Limb (tissue), 2 donors: ENCODE measurements at regions not wholly inside any gene's neighbourhood (a gene's known extent, or its start where the extent isn't known, plus 50 kb on each side); places are given as distances from the start of the nearest gene placed in this dataset.
"Not testable (repeated sequence)": the region's sequence is repeated elsewhere in the genome, so short reads cannot be mapped to it uniquely, and the experiment has no call there.

ENCODE experiments used
- DNase-seq, 2 donors: peaks; one replicate each; pipeline ENCODE4 v3.0.0-alpha.2; 2016; ENCODE audit errors: extremely low spot score in 2 of 2

DNA sequence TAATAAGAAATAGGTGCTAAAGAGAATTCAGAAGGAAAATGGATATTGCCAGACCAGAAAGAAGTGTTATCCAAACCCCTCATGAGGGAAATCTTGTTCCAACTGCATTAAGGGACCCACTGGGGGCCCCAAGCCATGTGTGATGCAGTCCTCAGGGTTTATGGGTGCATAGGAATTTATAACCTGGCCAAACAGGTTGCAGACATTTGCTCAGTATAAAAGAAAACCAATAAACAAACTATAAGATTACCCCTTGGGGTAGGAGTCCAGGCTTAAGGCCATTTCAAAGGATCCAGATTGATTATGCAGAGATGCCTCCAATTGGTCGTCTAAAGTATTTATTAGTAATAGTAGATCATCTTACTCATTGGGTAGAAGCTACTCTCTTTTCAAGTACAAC is 240.9 kb upstream of the DIO3 start:
- DNase-seq = no peak

DNA sequence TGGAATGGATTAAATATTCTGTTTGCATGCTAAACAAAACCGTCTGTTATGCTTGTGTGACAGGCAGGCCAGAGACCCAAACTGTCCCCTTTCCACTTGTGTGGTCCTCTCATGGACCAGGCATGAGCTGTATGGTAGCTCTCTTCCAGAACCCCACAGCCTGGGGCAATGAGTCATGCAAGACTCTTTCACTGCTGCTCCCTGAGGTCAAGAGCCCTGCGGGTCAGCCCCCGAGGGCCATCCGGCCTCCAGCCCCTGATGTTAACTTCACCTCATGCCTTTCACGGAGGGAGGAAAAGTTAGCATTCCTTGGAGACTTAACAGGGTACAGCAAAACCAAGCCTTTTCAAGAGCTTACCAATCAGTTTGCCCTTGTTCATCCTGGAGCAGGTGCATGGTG is 239.1 kb upstream of the DIO3 start:
- no peak for DNase-seq

DNA sequence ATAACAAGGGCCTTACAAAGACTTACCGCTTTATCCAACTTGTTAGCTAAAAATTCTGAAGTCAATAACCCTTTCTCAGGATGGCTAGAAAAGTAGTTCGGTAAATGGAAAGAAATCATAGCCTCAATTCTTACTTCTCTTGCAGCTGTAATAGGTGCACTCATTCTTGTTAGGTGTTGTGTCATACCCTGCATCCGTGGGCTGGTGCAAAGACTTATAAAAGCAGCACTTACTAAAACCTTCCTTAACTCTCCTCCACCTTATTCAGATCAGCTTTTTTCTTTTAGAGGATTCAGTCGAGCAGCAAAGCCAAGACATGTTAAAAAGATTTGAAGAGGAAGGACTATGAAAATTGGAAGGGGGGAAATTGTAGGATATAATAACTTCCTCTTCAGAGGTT is 238.2 kb upstream of the DIO3 start:
- no peak for DNase-seq

DNA sequence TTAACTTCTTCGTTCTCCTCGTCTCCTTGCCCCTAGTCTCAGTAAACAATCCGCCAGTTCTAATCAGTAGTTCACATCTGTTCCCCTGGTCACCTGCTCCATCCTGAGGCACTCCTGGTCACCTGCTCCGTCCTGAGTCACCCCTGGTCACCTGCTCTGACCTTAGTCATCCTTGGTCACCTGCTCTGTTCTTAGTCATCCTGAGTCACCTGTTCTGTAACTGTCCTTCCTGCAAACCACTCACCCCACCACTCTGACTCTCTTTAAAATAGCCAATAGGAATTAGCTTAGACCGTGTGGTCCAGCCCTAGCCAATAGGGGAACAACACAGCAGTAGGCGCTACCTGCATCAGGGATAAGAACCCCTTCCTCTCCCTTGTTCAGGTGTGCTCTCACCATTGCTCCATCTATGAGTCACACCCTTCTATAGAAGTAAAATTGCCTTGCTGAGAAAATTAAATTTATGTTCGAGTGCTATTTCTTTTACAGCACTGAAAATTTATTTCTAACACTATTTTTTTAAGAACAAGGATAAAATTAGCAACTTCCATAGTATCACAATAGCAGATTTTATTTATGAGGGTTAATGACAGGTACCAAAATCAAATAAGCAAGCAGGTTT is 237.6 kb upstream of the DIO3 start:
- not testable (repeated sequence) for DNase-seq

DNA sequence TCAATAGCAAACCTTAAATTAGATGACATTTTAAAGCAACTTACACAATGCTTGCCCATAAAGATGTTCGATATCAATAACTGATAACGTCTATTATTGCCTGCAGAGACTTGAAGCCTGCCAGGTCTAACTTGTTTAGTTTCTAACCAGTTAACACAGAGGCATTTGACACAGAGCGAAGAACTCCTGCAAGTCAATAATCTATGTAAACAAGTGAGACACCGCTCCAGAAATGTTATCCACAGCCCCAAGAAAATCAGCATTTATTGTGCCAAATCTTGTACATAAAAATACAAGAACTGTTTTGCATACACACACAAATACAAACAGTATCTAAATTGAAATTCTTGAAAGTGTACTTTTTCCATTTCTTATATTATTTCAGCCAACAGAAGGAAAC is 236.0 kb upstream of the DIO3 start:
- DNase-seq = no peak

DNA sequence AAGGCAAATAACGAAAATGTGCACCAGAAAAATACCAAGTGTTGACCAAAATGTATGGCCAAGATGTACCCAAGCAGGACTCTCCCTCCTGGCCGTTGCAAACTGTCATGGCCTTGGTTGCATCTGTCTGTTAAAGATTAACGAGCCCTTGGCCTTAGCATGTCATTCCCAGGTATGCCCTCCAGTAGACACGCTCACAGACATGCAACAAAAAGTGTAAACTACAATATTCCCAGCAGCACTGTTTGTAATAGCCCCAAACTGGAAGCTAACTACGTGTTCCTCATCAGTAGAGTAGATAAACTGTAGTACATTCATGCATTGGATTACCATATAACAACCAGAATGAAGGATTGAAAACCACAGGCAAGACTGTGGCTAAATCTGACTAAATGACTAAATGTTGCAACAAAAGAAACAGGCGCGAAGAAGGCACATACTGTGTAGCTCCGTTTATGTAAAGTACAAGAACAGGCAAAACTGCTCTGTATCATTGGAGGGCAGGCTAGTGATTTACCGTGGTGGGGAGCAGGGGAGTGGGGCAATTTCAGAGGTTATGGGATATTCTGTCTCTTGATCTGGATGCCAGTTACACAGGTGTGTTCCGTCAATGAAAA is 232.8 kb upstream of the DIO3 start:
- no peak for DNase-seq

DNA sequence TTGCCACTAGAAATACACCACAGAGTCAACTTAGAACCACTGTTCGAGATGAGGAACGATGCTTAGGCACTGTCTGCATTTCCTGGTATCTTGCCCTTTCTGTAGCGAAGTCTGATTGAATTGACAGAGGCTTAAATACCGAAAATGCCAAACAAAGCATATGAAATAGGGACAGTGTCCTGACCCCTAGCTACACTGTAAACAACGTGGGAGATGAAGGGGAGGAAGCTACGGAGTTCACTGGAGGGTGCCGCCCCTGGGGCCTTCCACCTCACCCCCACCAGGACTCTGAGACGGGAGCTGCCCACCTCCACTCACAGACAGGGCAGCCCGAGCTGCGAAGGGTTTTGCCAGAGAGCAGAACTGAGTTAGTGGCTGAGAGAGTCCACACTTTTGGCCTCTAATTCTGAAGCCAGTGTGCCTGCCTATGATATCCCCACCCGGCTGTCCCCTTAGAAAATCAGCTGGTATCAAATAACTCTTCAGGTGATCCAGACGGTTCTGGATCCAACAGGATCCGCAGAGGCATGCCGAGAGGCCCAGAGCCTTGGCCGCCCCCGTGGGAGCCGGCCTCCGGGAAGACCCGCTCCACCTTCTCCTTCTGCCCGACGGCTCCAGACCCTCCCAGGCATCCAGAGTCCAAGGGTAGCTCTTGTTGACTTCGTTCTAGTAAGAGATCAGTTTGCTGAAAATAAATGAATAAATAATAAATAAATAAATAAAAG is 230.7 kb upstream of the DIO3 start:
- DNase-seq = no peak

DNA sequence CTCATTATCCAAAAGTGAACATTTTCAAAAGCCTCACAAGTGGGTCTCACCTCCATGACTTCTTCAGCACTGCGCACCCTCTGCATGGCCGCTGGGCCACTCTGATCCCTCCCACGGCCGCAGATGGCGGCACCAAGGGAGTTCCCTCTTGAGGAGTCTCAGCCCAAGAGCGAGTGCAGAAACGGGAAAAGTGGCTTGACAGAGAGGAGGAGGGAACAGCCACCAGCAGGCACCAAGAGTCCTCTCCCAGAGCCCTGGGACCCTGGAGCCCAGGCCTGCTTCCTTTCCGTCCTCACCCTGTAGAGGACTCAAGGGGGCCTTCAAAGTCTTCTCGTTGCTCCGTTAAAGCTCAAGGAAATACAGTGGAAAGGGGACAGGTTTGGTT is 230.2 kb upstream of the DIO3 start:
- no peak for DNase-seq

DNA sequence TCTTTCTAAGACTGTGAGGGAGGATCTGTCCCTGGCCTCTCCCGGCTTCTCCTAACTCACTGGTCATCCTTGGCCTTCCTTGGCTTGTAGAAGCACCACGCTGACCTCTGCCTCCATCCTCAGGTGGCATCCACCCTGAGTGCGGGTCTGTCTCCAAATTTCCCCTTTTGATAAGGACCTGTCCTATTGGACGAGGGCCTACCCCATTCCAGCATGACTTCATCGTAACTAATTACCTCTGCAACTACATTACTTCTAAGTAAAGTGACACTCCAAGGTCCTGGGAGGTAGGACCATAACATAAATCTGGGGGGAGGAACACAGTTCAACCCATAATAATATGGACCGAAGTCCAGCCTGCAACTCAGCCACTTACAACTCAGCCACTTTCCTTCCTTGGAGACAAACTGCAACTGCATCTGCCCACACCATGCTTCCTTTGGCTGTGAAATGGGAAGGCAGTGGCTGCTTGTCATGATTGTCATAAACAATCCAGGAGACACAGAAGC is 229.6 kb upstream of the DIO3 start:
- DNase-seq = no peak

DNA sequence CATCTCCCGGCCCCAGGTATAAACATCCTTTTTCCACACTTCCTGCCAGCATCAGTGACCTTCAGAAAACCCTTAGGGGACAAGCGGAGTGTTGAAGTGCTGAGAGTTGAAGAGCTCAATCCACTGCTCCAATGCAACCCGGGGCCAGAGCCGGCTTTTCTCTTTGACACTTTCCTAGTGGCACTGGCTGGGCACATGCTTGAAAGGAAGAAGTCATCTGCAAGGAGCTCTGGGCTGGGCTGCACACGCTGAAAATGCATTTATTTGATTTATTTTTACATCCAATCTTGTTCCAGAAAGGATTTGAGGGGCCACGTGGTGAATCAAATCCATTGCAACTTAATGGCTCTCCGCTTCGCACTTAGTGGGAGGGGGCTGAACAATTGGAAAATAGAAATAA is 229.0 kb upstream of the DIO3 start:
- no peak for DNase-seq

DNA sequence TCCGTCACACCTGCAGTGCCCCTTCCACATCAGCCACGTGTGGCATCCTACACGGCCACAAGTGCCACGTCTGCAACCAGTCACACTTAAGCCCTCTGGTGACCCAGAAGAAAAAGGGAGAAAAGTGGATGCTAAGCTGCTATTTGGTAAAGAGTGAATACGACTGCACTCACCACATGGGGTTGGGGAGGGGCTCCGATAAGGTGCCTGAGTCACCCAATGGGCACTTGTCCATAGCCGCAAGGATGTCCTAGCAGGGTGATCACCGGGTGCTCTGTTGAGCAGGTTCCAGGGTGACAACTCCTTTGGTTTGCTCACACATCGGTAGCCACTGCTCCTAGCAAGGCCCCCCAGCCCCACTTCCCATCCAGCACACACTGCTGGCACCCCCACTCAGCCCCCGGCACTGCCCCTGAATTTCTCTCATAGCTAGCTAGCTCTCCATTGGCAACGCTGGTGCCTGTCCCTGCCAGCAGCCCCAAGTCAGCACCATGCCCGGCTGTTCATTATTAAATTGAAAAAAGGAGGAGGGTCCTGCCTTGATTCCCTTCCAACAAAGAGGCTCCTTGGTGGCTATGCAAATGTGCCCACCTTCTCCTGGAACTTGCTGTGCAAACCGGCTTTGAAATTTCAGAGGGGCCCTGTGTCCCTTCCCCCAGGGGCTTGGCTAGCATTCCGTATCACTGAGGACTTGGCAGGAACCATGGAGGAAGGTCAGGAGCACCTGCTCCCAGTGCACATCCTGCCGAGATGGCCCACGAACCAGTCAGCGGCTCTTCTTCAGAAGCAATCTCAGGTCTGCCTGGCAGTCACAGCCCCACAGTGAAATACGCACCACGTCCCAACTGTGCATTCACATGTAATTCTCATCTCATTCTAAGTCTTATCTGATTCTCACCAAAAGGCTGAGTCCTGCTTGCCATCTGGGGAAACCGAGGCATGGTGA is 227.7 kb upstream of the DIO3 start:
- DNase-seq = no peak

DNA sequence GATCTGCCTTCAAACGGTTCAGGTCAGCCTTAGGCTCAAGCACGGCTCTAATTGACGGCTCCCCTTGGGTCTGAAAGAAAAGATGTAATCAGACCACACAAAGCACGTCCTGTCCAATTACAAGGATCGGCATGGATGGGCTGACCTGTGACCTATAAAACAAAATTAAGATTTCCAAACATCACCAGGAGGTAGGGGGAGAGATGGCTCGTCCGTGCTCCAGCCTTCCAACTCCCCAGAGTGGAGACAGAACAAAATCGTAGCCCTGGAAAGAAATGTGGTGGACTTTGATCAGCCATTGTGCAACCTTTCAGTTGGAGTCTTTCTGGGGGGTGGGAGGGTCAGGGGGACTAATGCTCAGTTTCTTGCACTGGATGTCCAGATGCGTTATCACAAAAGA is 226.6 kb upstream of the DIO3 start:
- DNase-seq = no peak

DNA sequence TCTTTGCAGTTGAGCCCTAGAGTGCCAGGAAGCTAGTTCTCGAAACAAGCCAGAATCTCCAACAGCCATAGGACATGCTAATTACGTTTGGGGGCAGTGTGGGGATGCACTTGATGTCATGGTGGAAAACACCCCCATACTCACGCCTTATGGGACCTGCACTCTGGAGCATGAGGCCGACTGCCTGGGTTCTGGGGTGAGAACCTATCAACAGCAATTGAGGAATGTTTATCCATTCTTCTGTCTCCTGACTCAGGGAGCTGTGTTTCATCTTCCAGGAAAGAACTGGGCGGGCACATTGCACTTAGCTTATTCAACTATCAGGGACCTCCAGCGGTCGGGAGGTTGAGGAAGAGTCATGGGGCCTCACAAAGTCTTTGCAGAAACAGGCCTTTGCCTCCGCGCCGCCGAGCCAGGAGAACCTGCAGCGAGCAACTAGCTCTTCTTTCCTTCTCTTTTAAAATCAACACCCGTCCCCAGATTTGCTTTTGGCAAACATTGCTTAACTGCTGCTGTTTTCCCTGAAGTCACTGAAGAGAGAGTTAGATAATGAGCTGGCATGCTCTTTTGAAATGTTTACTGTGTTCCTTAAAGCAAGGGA is 226.1 kb upstream of the DIO3 start:
- DNase-seq = no peak

DNA sequence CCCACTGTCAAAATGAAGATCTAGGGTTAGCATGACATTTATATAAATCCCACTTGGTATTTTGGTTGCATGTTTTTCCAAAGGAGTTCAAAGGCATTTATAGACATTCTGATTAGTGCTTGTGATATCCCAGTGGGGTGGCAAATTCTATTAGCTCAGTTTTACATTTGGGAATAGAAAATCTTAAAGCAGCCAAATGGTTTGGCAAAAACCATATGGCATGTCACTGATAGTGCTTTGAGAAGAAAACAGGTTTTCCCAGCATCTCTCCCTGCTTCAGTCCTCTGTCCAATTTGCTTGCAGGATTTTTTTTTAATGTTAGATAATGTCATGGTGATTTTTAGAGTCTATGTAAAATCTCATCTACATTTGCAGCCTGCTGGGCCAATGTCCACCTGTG is 225.1 kb upstream of the DIO3 start:
- DNase-seq = no peak

DNA sequence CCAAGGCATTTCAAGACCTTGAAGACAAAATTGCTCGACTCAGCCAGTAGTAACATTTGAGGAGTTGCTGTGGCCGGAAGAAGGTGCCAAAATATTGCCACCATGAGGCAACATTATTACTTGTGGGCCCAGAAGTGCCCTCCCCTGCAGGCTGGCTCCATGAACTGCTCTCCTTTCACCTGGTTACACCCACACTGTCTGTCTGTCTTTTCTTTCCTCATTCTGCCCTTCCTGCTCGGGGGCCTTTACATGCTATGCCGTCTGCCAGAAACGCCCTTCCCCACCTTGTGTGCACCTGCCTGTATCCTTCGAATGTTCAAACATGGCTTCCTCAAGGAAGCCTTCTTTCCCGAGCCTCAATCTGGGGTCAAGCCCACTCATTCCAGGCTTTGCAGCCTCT is 224.2 kb upstream of the DIO3 start:
- no peak for DNase-seq

DNA sequence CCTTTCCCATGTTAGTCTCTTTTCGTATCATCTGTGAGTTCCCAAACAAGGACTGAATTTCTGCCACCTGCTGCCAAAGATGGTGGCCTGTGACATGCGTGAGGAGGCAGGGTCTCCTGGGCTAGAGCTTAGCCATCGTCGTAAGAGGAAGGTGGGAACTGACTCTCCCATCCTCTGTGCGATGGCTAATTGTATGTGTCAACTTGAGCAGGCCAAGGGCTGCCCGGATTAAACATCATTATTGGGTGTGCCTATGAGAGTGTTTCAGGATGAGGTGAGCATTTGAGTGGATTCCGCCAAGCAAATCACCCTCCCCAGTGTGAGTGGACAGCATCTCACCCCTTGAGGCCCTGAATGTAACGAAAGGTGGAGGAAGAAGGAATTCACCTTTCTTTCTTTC is 220.7 kb upstream of the DIO3 start:
- no peak for DNase-seq

DNA sequence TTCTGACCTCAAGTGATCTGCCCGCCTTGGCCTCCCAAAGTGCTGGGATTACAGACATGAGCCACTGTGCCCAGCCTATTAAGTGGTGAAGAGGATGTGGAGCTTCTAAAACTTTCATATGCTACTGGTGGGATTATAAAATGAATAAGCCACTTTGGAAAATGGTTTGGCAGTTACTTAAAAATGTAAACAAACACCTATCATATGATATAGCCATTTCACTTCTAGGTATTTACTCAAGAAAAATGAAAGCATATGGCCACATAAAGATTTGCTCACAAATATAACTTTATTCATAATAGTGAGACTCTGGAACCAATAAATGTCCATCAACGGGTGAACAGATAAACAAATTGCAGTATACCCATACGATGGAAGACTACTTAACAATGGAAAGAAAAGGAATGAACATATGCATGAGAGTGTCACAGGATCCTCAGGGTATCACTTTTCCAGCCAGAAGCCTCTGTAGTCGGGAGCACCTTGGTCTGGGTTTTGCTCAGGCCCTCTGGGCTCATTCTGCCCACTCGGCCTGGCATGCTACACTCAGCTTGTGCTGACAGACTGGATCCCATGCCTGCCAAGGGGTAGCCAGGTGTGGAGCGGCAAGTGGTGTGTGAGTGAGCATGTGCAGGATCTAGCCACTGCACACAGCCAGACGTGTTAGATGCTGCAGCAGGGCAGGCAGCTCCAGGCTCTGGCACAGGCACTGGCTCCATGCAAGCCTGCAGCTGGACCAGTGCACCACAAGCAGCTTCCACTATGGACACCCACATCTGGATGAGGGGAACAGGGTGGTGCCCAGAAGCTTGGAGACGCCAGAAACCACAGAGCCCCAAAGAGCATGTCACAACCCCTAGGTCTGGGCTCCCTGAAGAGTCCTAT is 213.2 kb upstream of the DIO3 start:
- DNase-seq = peak in 1 of 2 donors; percentile 9

DNA sequence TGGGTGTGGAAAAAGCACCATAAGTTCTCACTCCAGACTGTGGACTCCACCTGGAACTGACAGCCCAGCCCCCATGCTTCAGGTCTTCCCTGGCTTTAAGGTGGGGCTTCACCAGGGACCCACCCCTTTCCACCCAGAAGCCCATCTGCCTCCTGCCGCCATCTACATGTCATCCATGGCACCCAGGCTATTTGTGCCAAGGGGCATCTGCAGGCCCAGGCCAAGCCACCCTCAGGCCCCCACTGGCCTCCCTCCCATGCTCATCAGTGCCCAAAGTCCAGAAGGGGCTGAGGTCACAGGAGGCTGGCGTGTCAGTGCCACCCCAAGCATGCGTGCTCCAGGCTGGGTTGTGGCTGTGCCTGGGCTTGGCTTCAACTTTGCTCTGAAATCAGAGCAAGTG is 212.2 kb upstream of the DIO3 start:
- DNase-seq = peak in 1 of 2 donors; percentile 7

DNA sequence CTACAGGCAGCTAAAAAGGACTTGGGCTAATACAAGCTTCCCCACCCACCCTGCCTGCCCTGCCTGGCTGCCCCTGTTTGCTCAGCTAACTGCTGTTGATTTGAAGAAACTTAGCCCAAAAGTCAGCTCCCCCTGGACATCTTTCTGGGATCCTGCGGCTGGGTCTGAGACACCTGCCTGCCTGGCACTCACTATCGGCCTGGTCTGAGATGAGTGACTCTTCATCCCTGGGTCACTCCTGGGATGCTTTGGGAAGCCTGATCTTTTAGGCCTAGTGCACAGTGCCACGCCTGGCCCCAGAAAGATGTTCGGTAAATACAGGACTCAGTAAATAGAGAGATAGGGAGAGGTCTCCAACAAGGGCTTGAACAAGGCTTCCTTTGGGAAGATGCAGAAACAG is 211.3 kb upstream of the DIO3 start:
- peak in 1 of 2 donors; percentile 14 for DNase-seq

DNA sequence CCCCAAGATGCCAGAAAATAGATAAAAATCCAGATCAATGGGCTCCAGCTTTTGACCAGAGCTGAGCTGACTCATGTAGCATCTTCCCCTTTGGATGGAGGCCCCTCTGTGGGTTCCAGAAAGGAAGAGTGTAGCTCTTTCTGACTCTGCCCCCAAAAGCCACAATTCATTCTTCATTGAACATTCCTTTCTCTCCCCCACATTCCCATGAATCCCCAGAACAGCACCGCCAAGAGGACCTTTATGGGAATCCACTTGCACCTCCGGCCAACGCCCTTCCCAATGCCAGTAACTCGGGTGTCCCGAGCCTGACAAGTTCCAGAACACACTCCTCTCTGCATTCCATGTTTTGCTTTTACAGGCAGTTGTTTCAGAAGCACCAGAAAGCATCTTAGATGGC is 210.6 kb upstream of the DIO3 start:
- no peak for DNase-seq
